ENCODE measurements at regions not wholly inside any gene's neighbourhood (a gene's known extent, or its start where the extent isn't known, plus 50 kb on each side); places are given as distances from the start of the nearest gene placed in this dataset.

GRCh38 chr3:94365006-94365405 lies 302.1 kb downstream of the NSUN3 start:
- no peak for TF ChIP-seq POLR2AphosphoS5 (IDR thresholded peaks at IDR 0.05)
- no peak for TF ChIP-seq POLR2A (IDR thresholded peaks at IDR 0.05)
- no peak for TF ChIP-seq CTCF (IDR thresholded peaks at IDR 0.05)
- TF ChIP-seq EP300 (IDR thresholded peaks at IDR 0.05): no peak
